Astrocyte of the spinal cord (primary cell): ENCODE measurements at regions not wholly inside any gene's neighbourhood (a gene's known extent, or its start where the extent isn't known, plus 50 kb on each side); places are given as distances from the start of the nearest gene placed in this dataset.

Experiments
- DNase-seq: peaks from one replicate; pipeline ENCODE4 v3.0.0; 2011; ENCODE audit warnings: low read depth, low spot score
- H3K4me3 ChIP-seq: 2 replicates; pipeline ENCODE4 v1.5.1; 2011; ENCODE audit warnings: low read depth, mild to moderate bottlenecking, low read length, moderate library complexity
- CTCF ChIP-seq: IDR thresholded peaks from 2 replicates; pipeline ENCODE4 v1.5.1; 2012; ENCODE audit warnings: low read depth, mild to moderate bottlenecking, low read length, inconsistent platforms
- in situ Hi-C: cut with HindIII; loops from 2 replicates; pipeline ENCODE4 v1.10.0; 2017; ENCODE audit warnings: low sequenced_read_pairs

GRCh38 chr9:135204177-135204576 is 116.7 kb downstream of the OLFM1 start:
- no peak for TF ChIP-seq CTCF
- in situ Hi-C loops = no loop called here
- no peak overlapping the region for H3K4me3 ChIP-seq
- no peak for DNase-seq

GRCh38 chr9:135209136-135209535 is 121.7 kb downstream of the OLFM1 start:
- TF ChIP-seq CTCF = no peak
- DNase-seq = no peak
- in situ Hi-C loops = no loop called here
- H3K4me3 ChIP-seq = no peak overlapping the region

GRCh38 chr9:135209852-135210251 is 122.4 kb downstream of the OLFM1 start:
- H3K4me3 ChIP-seq = no peak overlapping the region

GRCh38 chr9:135210676-135211523 is 123.4 kb downstream of the OLFM1 start:
- in situ Hi-C loops = no loop called here
- DNase-seq = no peak
- TF ChIP-seq CTCF = no peak
- H3K4me3 ChIP-seq = no peak overlapping the region

More at GRCh38 chr9:135209852-135210251, 122.4 kb downstream of the OLFM1 start:
- DNase-seq = no peak
- no peak for TF ChIP-seq CTCF
- in situ Hi-C loops = no loop called here

- no peak for DNase-seq
- H3K4me3 ChIP-seq = no peak overlapping the region
- in situ Hi-C loops = no loop called here
- no peak for TF ChIP-seq CTCF
These were observed 124.0 kb downstream of the OLFM1 start for GRCh38 chr9:135211524-135211890.

- TF ChIP-seq CTCF = no peak
- no peak overlapping the region for H3K4me3 ChIP-seq
- in situ Hi-C loops = no loop called here
- no peak for DNase-seq
These were observed 125.5 kb downstream of the OLFM1 start for GRCh38 chr9:135212961-135213360.

- in situ Hi-C loops = no loop called here
- TF ChIP-seq CTCF = no peak
- no peak for DNase-seq
- no peak overlapping the region for H3K4me3 ChIP-seq
These were observed 126.1 kb downstream of the OLFM1 start for GRCh38 chr9:135213566-135213965.
